ENCODE measurements at regions not wholly inside any gene's neighbourhood (a gene's known extent, or its start where the extent isn't known, plus 50 kb on each side); places are given as distances from the start of the nearest gene placed in this dataset.
A peak's percentile ranks its signal among the peaks of the same experiment; 100 is the strongest.

- Histone ChIP-seq H3K4me3 (no peak overlapping the region), H3K27ac (no peak overlapping the region), H3K27me3 (no peaks in the 10 kb centered on the region), H2AFZ (no peak overlapping the region), H3K4me1 (ENCODE audit: insufficient read depth) (no peaks in the 10 kb centered on the region), H4K20me1 (ENCODE audit: insufficient read depth, poor library complexity, severe bottlenecking) (no peaks in the 10 kb centered on the region), H3K4me2 (no peak overlapping the region), H3K36me3 (replicated peaks; ENCODE audit: insufficient read depth, low read depth) (no peaks in the 10 kb centered on the region), H3K79me2 (no peaks in the 10 kb centered on the region), H3K9me2 (replicated peaks; ENCODE audit: insufficient read depth) (no peaks in the 10 kb centered on the region), H3K9me3 (ENCODE audit: low read depth) (no peaks in the 10 kb centered on the region)
- WGBS (ENCODE audit: low lambda C conversion rate, missing lambda C conversion rate), result 46% methylated on average over 3 of the region's 3 CpGs
- TF ChIP-seq EZH2 (IDR thresholded peaks at IDR 0.05; ENCODE audit: borderline replicate concordance), result no peak
- TF ChIP-seq CTCF (IDR thresholded peaks at IDR 0.05; ENCODE audit: poor library complexity), result peak; percentile 49
- peak; percentile 6 for DNase-seq (ENCODE audit: low spot score)
Observed at GRCh38 chr13:62014299-62014698, 598.6 kb upstream of the PCDH20 start.

GRCh38 chr13:62003452-62003851 lies 587.8 kb upstream of the PCDH20 start:
- Histone ChIP-seq H3K27ac (no peak overlapping the region), H3K27me3 (no peaks in the 10 kb centered on the region), H3K36me3 (replicated peaks; ENCODE audit: insufficient read depth, low read depth) (no peaks in the 10 kb centered on the region), H3K4me1 (ENCODE audit: insufficient read depth) (no peaks in the 10 kb centered on the region), H3K9me2 (replicated peaks; ENCODE audit: insufficient read depth) (no peaks in the 10 kb centered on the region), H2AFZ (no peak overlapping the region), H3K4me3 (no peak overlapping the region), H3K4me2 (no peak overlapping the region), H3K79me2 (no peaks in the 10 kb centered on the region), H3K9me3 (ENCODE audit: low read depth) (no peaks in the 10 kb centered on the region), H4K20me1 (ENCODE audit: insufficient read depth, poor library complexity, severe bottlenecking) (no peaks in the 10 kb centered on the region)
- no peak for DNase-seq (ENCODE audit: low spot score)
- 62% methylated on average over 2 of the region's 2 CpGs for whole genome bisulfite sequencing (ENCODE audit: low lambda C conversion rate, missing lambda C conversion rate)
- TF ChIP-seq EZH2phosphoT487 (IDR thresholded peaks at IDR 0.05; ENCODE audit: low read depth, severe bottlenecking, unreplicated experiment) (no peak), EZH2 (IDR thresholded peaks at IDR 0.05; ENCODE audit: borderline replicate concordance) (no peak), CTCF (IDR thresholded peaks at IDR 0.05; ENCODE audit: poor library complexity) (no peak)

- Histone ChIP-seq H2AFZ (no peak overlapping the region), H3K27ac (no peak overlapping the region), H3K27me3 (no peaks in the 10 kb centered on the region), H4K20me1 (ENCODE audit: insufficient read depth, poor library complexity, severe bottlenecking) (no peaks in the 10 kb centered on the region), H3K9me2 (replicated peaks; ENCODE audit: insufficient read depth) (no peaks in the 10 kb centered on the region), H3K4me1 (ENCODE audit: insufficient read depth) (no peaks in the 10 kb centered on the region), H3K36me3 (replicated peaks; ENCODE audit: insufficient read depth, low read depth) (no peaks in the 10 kb centered on the region), H3K4me2 (no peak overlapping the region), H3K4me3 (no peak overlapping the region), H3K79me2 (no peaks in the 10 kb centered on the region), H3K9me3 (ENCODE audit: low read depth) (no peaks in the 10 kb centered on the region)
- WGBS (ENCODE audit: low lambda C conversion rate, missing lambda C conversion rate), result 83% methylated on average over 1 of the region's 1 CpG
- no peak for DNase-seq (ENCODE audit: low spot score)
- no peak for TF ChIP-seq EZH2 (IDR thresholded peaks at IDR 0.05; ENCODE audit: borderline replicate concordance)
- TF ChIP-seq CTCF (IDR thresholded peaks at IDR 0.05; ENCODE audit: poor library complexity), result no peak
- TF ChIP-seq EZH2phosphoT487 (IDR thresholded peaks at IDR 0.05; ENCODE audit: low read depth, severe bottlenecking, unreplicated experiment), result no peak
Observed at GRCh38 chr13:61994174-61994573, 578.5 kb upstream of the PCDH20 start.

- no peak overlapping the region for H3K27ac ChIP-seq
- no peak overlapping the region for H3K4me2 ChIP-seq
- H3K79me2 ChIP-seq, result no peaks in the 10 kb centered on the region
- H3K9me2 ChIP-seq (replicated peaks; ENCODE audit: insufficient read depth), result no peaks in the 10 kb centered on the region
- no peak overlapping the region for H2AFZ ChIP-seq
- H4K20me1 ChIP-seq (ENCODE audit: insufficient read depth, poor library complexity, severe bottlenecking), result no peaks in the 10 kb centered on the region
- no peak for DNase-seq (ENCODE audit: low spot score)
- WGBS (ENCODE audit: low lambda C conversion rate, missing lambda C conversion rate), result 87% methylated on average over 3 of the region's 3 CpGs
- no peaks in the 10 kb centered on the region for H3K27me3 ChIP-seq
- no peaks in the 10 kb centered on the region for H3K4me1 ChIP-seq (ENCODE audit: insufficient read depth)
- no peaks in the 10 kb centered on the region for H3K9me3 ChIP-seq (ENCODE audit: low read depth)
- H3K36me3 ChIP-seq (replicated peaks; ENCODE audit: insufficient read depth, low read depth), result no peaks in the 10 kb centered on the region
- no peak for TF ChIP-seq EZH2 (IDR thresholded peaks at IDR 0.05; ENCODE audit: borderline replicate concordance)
- no peak for TF ChIP-seq CTCF (IDR thresholded peaks at IDR 0.05; ENCODE audit: poor library complexity)
- TF ChIP-seq EZH2phosphoT487 (IDR thresholded peaks at IDR 0.05; ENCODE audit: low read depth, severe bottlenecking, unreplicated experiment), result no peak
- no peak overlapping the region for H3K4me3 ChIP-seq
Observed at GRCh38 chr13:61989978-61990377, 574.3 kb upstream of the PCDH20 start.

Measured in hepatocyte (in vitro differentiated cells).